Uterus (tissue), 3 donors: ENCODE measurements at regions not wholly inside any gene's neighbourhood (a gene's known extent, or its start where the extent isn't known, plus 50 kb on each side); places are given as distances from the start of the nearest gene placed in this dataset.

Source experiments
- DNase-seq, 2 donors: peaks; one replicate each; pipeline ENCODE4 v3.0.0-alpha.2; 2019 to 2020
- H3K27ac ChIP-seq, 2 donors: fragments of 200-600 bp; sonication (generic); 1 replicate in 1 of 2; 2 replicates in 1 of 2; pipeline ENCODE4 v1.5.1; 2016 to 2018
- H3K27me3 ChIP-seq, 2 donors: fragments of 200-600 bp; sonication (generic); one replicate each; pipeline ENCODE4 v1.5.1; 2018 to 2019; ENCODE audit warnings: control low read depth in 1 of 2
- H3K36me3 ChIP-seq, 2 donors: fragments of 200-600 bp; sonication (generic); one replicate each; pipeline ENCODE4 v1.5.1; 2019; ENCODE audit warnings: control low read depth in 1 of 2
- H3K4me1 ChIP-seq, 2 donors: fragments of 200-600 bp; sonication (generic); one replicate each; pipeline ENCODE4 v1.5.1; 2018 to 2019; ENCODE audit warnings: control low read depth in 1 of 2
- H3K4me3 ChIP-seq, 2 donors: fragments of 200-600 bp; sonication (generic); 1 replicate in 1 of 2; 2 replicates in 1 of 2; pipeline ENCODE4 v1.5.1; 2018 to 2019; ENCODE audit warnings: mild to moderate bottlenecking in 1 of 2
- H3K9me3 ChIP-seq, 2 donors: fragments of 200-600 bp; sonication (generic); one replicate each; pipeline ENCODE4 v1.5.1; 2019; ENCODE audit warnings: control low read depth in 1 of 2
- CTCF ChIP-seq, 4 experiments: fragments of 200-600 bp in 2 of 4; fragments of 450-650 bp in 2 of 4; sonication (generic) in 2 of 4; IDR thresholded peaks; one replicate each; pipeline ENCODE4 v1.5.1; 2016 to 2019; ENCODE audit warnings: antibody characterized with exemption in 4 of 4, mild to moderate bottlenecking in 2 of 4, moderate library complexity in 1 of 4
- POLR2A ChIP-seq, 2 donors: fragments of 450-650 bp; IDR thresholded peaks; one replicate each; pipeline ENCODE4 v1.6.1; 2016; ENCODE audit warnings: antibody characterized with exemption in 2 of 2, mild to moderate bottlenecking in 1 of 2, moderate library complexity in 1 of 2
- intact Hi-C: fragments of 100-400 bp; cut with DNase I; formaldehyde crosslinking; loops from one replicate; pipeline ENCODE4 v1.15.1; 2023; ENCODE audit warnings: low total_unique reads
- donor health status: DM: yes; HTN: yes; CAD: no.

- H3K36me3 ChIP-seq: no peaks in the 10 kb centered on the region
- DNase-seq: no peak
- intact Hi-C loops: no loop called here
- H3K4me3 ChIP-seq: no peak overlapping the region
- TF ChIP-seq CTCF (IDR thresholded peaks at IDR 0.05) (no peak), POLR2A (IDR thresholded peaks at IDR 0.05) (no peak)
- H3K27me3 ChIP-seq: no peaks in the 10 kb centered on the region
- H3K4me1 ChIP-seq: no peaks in the 10 kb centered on the region
- no peak overlapping the region for H3K27ac ChIP-seq
- H3K9me3 ChIP-seq: no peaks in the 10 kb centered on the region
These were observed 50.1 kb upstream of the KCNK12 start for GRCh38 chr2:47620770-47621437.
